Stimulated activated naive CD8-positive, alpha-beta T cell treated with anti-CD3 and anti-CD28 coated beads, Interleukin-15, Interleukin-2, amounts not matched to agents 100 ng/mL and 50 ng/mL, for 24 hours (primary cell): ENCODE measurements at regions not wholly inside any gene's neighbourhood (a gene's known extent, or its start where the extent isn't known, plus 50 kb on each side); places are given as distances from the start of the nearest gene placed in this dataset.
"Not testable (repeated sequence)": the region's sequence is repeated elsewhere in the genome, so short reads cannot be mapped to it uniquely, and the experiment has no call there.

Source experiments
- H3K27ac Mint-ChIP-seq: one replicate; pipeline ENCODE4 v1.8.0; 2021; ENCODE audit warnings: mild to moderate bottlenecking, mixed read lengths
- H3K27me3 Mint-ChIP-seq: one replicate; pipeline ENCODE4 v1.8.0; 2021; ENCODE audit warnings: mixed read lengths
- H3K36me3 Mint-ChIP-seq: one replicate; pipeline ENCODE4 v1.8.0; 2021; ENCODE audit warnings: low read depth, mixed read lengths
- H3K4me1 Mint-ChIP-seq: one replicate; pipeline ENCODE4 v1.8.0; 2021; ENCODE audit warnings: low read depth, mixed read lengths
- H3K4me3 Mint-ChIP-seq: one replicate; pipeline ENCODE4 v1.8.0; 2021; ENCODE audit warnings: mild to moderate bottlenecking, mixed read lengths
- H3K9me3 Mint-ChIP-seq: one replicate; pipeline ENCODE4 v1.8.0; 2021; ENCODE audit warnings: mixed read lengths

- H3K27ac Mint-ChIP-seq: peak overlapping the region; percentile 90
- peak overlapping the region; percentile 61 for H3K4me3 Mint-ChIP-seq
- H3K36me3 Mint-ChIP-seq: peaks cover 13% of the 10 kb centered on the region
- peaks cover 35% of the 10 kb centered on the region for H3K4me1 Mint-ChIP-seq
- H3K27me3 Mint-ChIP-seq: no peaks in the 10 kb centered on the region
- no peaks in the 10 kb centered on the region for H3K9me3 Mint-ChIP-seq
Measured at GRCh38 chr1:222897527-222898190, 82.8 kb downstream of the DISP1 start.

GRCh38 chr1:222898191-222898527, 83.3 kb downstream of the DISP1 start:
- peaks cover 12% of the 10 kb centered on the region for H3K36me3 Mint-ChIP-seq
- H3K4me1 Mint-ChIP-seq: peaks cover 35% of the 10 kb centered on the region
- H3K9me3 Mint-ChIP-seq: no peaks in the 10 kb centered on the region
- no peaks in the 10 kb centered on the region for H3K27me3 Mint-ChIP-seq
- peak overlapping the region; percentile 61 for H3K4me3 Mint-ChIP-seq
- H3K27ac Mint-ChIP-seq: peak overlapping the region; percentile 90

- Mint-ChIP-seq H3K9me3 (no peaks in the 10 kb centered on the region), H3K36me3 (peaks cover 12% of the 10 kb centered on the region), H3K4me3 (no peak overlapping the region), H3K4me1 (peaks cover 35% of the 10 kb centered on the region), H3K27me3 (no peaks in the 10 kb centered on the region), H3K27ac (peak overlapping the region; percentile 72)
Measured at GRCh38 chr1:222899471-222899870, 84.6 kb downstream of the DISP1 start.

GRCh38 chr1:222904451-222904850, 89.6 kb downstream of the DISP1 start:
- peaks cover 3% of the 10 kb centered on the region for H3K4me1 Mint-ChIP-seq
- H3K36me3 Mint-ChIP-seq: peaks cover 12% of the 10 kb centered on the region
- H3K9me3 Mint-ChIP-seq: no peaks in the 10 kb centered on the region
- H3K4me3 Mint-ChIP-seq: no peak overlapping the region
- no peaks in the 10 kb centered on the region for H3K27me3 Mint-ChIP-seq
- H3K27ac Mint-ChIP-seq: no peak overlapping the region

- no peaks in the 10 kb centered on the region for H3K9me3 Mint-ChIP-seq
- H3K36me3 Mint-ChIP-seq: peaks cover 12% of the 10 kb centered on the region
- H3K27ac Mint-ChIP-seq: no peak overlapping the region
- no peaks in the 10 kb centered on the region for H3K27me3 Mint-ChIP-seq
- H3K4me3 Mint-ChIP-seq: no peak overlapping the region
- H3K4me1 Mint-ChIP-seq: no peaks in the 10 kb centered on the region
Measured at GRCh38 chr1:222905151-222905550, 90.3 kb downstream of the DISP1 start.

- H3K9me3 Mint-ChIP-seq, H3K4me1 Mint-ChIP-seq, H3K27me3 Mint-ChIP-seq, H3K4me3 Mint-ChIP-seq, H3K27ac Mint-ChIP-seq, H3K36me3 Mint-ChIP-seq: not testable (repeated sequence)
Measured at GRCh38 chr1:222906271-222906739, 91.5 kb downstream of the DISP1 start.

- Mint-ChIP-seq H3K4me3 (no peak overlapping the region), H3K9me3 (no peaks in the 10 kb centered on the region), H3K27ac (no peak overlapping the region), H3K27me3 (no peaks in the 10 kb centered on the region), H3K4me1 (no peaks in the 10 kb centered on the region), H3K36me3 (peaks cover 8% of the 10 kb centered on the region)
Measured at GRCh38 chr1:222909586-222909985, 94.7 kb downstream of the DISP1 start.

- peaks cover 14% of the 10 kb centered on the region for H3K36me3 Mint-ChIP-seq
- no peaks in the 10 kb centered on the region for H3K27me3 Mint-ChIP-seq
- no peaks in the 10 kb centered on the region for H3K4me1 Mint-ChIP-seq
- H3K4me3 Mint-ChIP-seq: no peak overlapping the region
- H3K9me3 Mint-ChIP-seq: peaks cover 10% of the 10 kb centered on the region
- no peak overlapping the region for H3K27ac Mint-ChIP-seq
Measured at GRCh38 chr1:222910699-222911098, 95.9 kb downstream of the DISP1 start.

GRCh38 chr1:222911866-222912265, 97.0 kb downstream of the DISP1 start:
- H3K27me3 Mint-ChIP-seq: no peaks in the 10 kb centered on the region
- peaks cover 15% of the 10 kb centered on the region for H3K9me3 Mint-ChIP-seq
- peaks cover 20% of the 10 kb centered on the region for H3K36me3 Mint-ChIP-seq
- H3K27ac Mint-ChIP-seq: no peak overlapping the region
- H3K4me1 Mint-ChIP-seq: no peaks in the 10 kb centered on the region
- H3K4me3 Mint-ChIP-seq: no peak overlapping the region

- no peak overlapping the region for H3K4me3 Mint-ChIP-seq
- peaks cover 23% of the 10 kb centered on the region for H3K9me3 Mint-ChIP-seq
- H3K27me3 Mint-ChIP-seq: no peaks in the 10 kb centered on the region
- H3K4me1 Mint-ChIP-seq: no peaks in the 10 kb centered on the region
- H3K36me3 Mint-ChIP-seq: peaks cover 28% of the 10 kb centered on the region
- H3K27ac Mint-ChIP-seq: no peak overlapping the region
Measured at GRCh38 chr1:222912730-222913129, 97.9 kb downstream of the DISP1 start.

GRCh38 chr1:222914861-222915632, 100.2 kb downstream of the DISP1 start:
- H3K9me3 Mint-ChIP-seq: peaks cover 27% of the 10 kb centered on the region
- H3K36me3 Mint-ChIP-seq: peaks cover 34% of the 10 kb centered on the region
- H3K4me3 Mint-ChIP-seq: no peak overlapping the region
- H3K27ac Mint-ChIP-seq: no peak overlapping the region
- H3K27me3 Mint-ChIP-seq: no peaks in the 10 kb centered on the region
- H3K4me1 Mint-ChIP-seq: no peaks in the 10 kb centered on the region

GRCh38 chr1:222916100-222916499, 101.3 kb downstream of the DISP1 start:
- no peaks in the 10 kb centered on the region for H3K27me3 Mint-ChIP-seq
- H3K27ac Mint-ChIP-seq: no peak overlapping the region
- no peaks in the 10 kb centered on the region for H3K4me1 Mint-ChIP-seq

GRCh38 chr1:222918801-222919477, 104.1 kb downstream of the DISP1 start:
- H3K9me3 Mint-ChIP-seq: peaks cover 27% of the 10 kb centered on the region
- H3K27ac Mint-ChIP-seq: no peak overlapping the region
- no peak overlapping the region for H3K4me3 Mint-ChIP-seq
- no peaks in the 10 kb centered on the region for H3K4me1 Mint-ChIP-seq
- H3K36me3 Mint-ChIP-seq: peaks cover 32% of the 10 kb centered on the region
- H3K27me3 Mint-ChIP-seq: no peaks in the 10 kb centered on the region

More at GRCh38 chr1:222916100-222916499, 101.3 kb downstream of the DISP1 start:
- Mint-ChIP-seq H3K9me3 (peaks cover 27% of the 10 kb centered on the region), H3K4me3 (no peak overlapping the region), H3K36me3 (peaks cover 34% of the 10 kb centered on the region)

GRCh38 chr1:222919478-222919865, 104.6 kb downstream of the DISP1 start:
- Mint-ChIP-seq H3K9me3 (peaks cover 27% of the 10 kb centered on the region), H3K4me3 (no peak overlapping the region), H3K36me3 (peaks cover 27% of the 10 kb centered on the region), H3K27me3 (no peaks in the 10 kb centered on the region), H3K27ac (no peak overlapping the region), H3K4me1 (no peaks in the 10 kb centered on the region)

GRCh38 chr1:222920169-222920568, 105.3 kb downstream of the DISP1 start:
- peaks cover 22% of the 10 kb centered on the region for H3K9me3 Mint-ChIP-seq
- no peak overlapping the region for H3K4me3 Mint-ChIP-seq

More at GRCh38 chr1:222920169-222920568, 105.3 kb downstream of the DISP1 start:
- Mint-ChIP-seq H3K4me1 (no peaks in the 10 kb centered on the region), H3K36me3 (peaks cover 25% of the 10 kb centered on the region), H3K27ac (no peak overlapping the region), H3K27me3 (no peaks in the 10 kb centered on the region)
